ENCODE measurements at regions not wholly inside any gene's neighbourhood (a gene's known extent, or its start where the extent isn't known, plus 50 kb on each side); places are given as distances from the start of the nearest gene placed in this dataset.

- TF ChIP-seq CTCF (IDR thresholded peaks at IDR 0.05 in 8 of 11, conservative IDR thresholded peaks at IDR 0.05 in 3 of 11) = no peak
- TF ChIP-seq POLR2AphosphoS5 (IDR thresholded peaks at IDR 0.05) = no peak
- no peak for TF ChIP-seq POLR2A (IDR thresholded peaks at IDR 0.05)
Observed at GRCh38 chr1:29782846-29783507, 546.7 kb downstream of the PTPRU start.

Data from spleen (tissue), 7 donors.